D721Med (cell line): ENCODE measurements at regions not wholly inside any gene's neighbourhood (a gene's known extent, or its start where the extent isn't known, plus 50 kb on each side); places are given as distances from the start of the nearest gene placed in this dataset.

ENCODE experiments used
- DNase-seq: peaks from one replicate; pipeline ENCODE4 v3.0.0; 2011; ENCODE audit warnings: low spot score; ENCODE audit not compliant: insufficient read length
- FAIRE-seq: peaks from 2 replicates; lab custom pipeline; 2011; peaks lifted over from hg19 to GRCh38; lab: Jason Lieb, UNC
- TF ChIP-seq, protein P1 (sequence below): IDR thresholded peaks from 2 replicates; pipeline ENCODE4 v1.5.1; 2012; ENCODE audit warnings: mild to moderate bottlenecking, control low read depth; ENCODE audit not compliant: insufficient read depth; ENCODE audit errors: missing control alignments

DNA sequence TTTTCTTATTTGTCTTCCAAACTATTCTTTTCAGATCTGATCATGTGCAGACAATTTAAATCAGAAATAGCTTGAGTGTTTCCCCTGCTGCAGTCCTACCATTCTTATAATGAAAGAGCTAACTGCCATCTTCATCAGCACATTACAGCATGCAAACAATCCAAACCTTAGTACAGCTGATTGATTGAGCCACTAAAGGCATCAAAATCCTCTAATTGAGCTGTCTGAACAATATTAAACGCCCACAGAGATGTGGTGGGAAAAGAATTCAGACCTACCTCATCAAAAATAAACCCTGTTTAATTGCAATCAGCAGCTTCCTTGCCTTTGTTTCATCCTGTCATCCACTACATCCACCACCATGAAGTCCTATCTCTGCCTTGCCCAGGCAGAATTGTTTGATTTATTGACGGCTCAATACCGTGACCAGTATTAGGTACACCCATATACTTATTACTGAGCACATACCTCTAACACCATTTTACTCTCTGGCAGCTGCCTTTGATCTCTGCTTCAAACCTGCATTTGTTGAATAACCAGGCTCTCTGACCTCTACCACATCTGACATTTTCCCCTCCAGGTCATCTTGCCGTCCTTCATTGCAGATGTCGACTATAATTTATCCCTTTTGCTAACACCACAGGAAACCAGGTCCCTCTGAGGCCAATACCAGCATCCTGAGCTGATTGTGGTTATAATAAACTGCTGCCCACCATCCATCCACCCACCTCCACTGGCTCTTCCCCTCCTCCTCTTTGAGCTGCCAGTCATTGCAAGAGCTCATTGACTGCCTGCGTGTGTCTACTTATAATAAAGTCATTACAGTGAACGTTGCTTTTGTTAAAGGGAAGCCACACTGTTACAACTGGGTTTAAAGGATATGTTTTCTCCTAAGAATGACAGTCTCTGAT is 78.5 kb downstream of the RBM43 start:
- TF ChIP-seq, protein P1, sequence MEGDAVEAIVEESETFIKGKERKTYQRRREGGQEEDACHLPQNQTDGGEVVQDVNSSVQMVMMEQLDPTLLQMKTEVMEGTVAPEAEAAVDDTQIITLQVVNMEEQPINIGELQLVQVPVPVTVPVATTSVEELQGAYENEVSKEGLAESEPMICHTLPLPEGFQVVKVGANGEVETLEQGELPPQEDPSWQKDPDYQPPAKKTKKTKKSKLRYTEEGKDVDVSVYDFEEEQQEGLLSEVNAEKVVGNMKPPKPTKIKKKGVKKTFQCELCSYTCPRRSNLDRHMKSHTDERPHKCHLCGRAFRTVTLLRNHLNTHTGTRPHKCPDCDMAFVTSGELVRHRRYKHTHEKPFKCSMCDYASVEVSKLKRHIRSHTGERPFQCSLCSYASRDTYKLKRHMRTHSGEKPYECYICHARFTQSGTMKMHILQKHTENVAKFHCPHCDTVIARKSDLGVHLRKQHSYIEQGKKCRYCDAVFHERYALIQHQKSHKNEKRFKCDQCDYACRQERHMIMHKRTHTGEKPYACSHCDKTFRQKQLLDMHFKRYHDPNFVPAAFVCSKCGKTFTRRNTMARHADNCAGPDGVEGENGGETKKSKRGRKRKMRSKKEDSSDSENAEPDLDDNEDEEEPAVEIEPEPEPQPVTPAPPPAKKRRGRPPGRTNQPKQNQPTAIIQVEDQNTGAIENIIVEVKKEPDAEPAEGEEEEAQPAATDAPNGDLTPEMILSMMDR: no peak
- FAIRE-seq (no peak), DNase-seq (no peak)

DNA sequence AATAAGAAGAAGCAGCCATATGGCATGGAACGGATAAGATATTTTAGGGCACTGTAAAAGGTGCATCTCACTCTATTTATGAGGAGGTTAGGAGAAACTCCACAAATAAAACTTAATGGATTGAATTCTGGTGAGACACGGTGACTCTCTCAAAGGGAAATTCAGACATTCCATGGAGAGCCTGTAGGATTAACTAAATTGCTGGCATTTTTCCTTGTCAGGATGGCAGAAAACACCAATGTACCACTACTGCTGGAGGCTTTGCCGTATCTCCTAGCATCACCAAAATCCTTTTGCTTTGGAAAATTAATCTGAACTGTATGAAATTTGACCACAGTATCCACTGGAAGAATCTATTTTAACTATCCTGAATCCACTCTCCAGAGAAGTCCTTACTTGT is 79.3 kb downstream of the RBM43 start:
- FAIRE-seq (no peak), DNase-seq (no peak)
- TF ChIP-seq, protein P1: no peak

DNA sequence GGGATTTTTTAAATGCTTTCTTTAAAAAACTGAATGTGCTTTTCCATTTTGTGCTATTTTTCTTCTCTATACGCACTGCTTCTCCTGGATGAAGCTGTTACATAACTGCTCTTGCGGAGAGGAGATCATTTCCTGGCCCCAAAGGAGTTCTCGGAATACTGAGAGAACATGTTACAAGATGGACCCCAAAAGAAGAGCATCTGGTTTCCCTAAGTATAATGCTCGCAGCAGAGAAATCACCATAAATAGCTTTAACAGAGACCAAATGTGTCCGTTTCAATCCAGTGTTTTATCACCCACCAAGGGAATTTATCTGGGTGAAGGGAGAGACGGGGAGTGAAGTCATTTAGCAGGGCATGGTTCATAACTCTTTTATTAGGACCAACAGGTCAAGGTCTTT is 80.1 kb downstream of the RBM43 start:
- FAIRE-seq (no peak), DNase-seq (no peak)
- TF ChIP-seq, protein P1: no peak

GRCh38 chr2:151180123-151180522 is 81.5 kb downstream of the RBM43 start:
- TF ChIP-seq, protein P1: no peak
- FAIRE-seq: no peak
- no peak for DNase-seq

DNA sequence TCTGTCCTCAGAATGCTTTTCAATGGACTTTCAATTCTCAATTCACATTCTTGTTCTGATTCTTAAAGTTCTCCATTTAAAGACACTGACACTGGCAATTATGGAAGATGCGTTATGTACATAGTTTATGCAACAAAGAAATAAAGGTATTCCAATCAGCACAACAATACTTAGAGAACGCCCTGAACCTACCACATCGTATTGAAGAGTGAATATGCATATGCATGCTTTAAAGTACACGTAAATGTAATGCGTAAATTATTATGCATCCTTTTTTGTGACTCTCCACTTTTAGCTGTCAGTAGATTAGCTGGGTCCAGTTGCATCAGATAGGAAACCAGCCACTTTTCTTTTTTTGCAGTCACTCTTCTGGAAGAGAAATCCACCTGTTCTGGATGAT is 83.5 kb downstream of the RBM43 start:
- TF ChIP-seq, protein P1: no peak
- no peak for FAIRE-seq
- no peak for DNase-seq

GRCh38 chr2:151177756-151178155 is 83.9 kb downstream of the RBM43 start:
- TF ChIP-seq, protein P1: no peak
- FAIRE-seq: no peak
- DNase-seq: no peak

DNA sequence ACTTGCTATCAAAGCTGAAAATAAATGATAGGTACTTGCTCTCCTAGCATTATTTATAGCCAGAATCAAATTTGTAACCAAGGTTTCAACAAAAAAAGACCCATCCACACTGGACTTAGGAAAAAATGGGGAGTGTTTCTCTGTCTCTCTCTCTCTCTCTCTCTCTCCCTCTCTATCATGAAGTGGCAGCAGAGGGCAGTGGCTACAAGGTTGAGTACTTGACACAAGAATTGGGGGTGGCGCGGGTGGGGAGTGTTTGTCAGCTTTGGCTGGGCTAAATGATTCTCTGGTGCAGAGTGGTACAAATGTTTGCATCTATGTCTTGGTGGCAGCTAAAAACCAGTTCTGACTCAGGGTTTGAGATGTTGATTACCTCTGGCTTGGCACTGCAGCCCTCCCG is 85.0 kb downstream of the RBM43 start:
- FAIRE-seq (no peak), DNase-seq (no peak)
- TF ChIP-seq, protein P1: no peak
